Esophagus squamous epithelium (tissue), 5 donors: ENCODE measurements at regions not wholly inside any gene's neighbourhood (a gene's known extent, or its start where the extent isn't known, plus 50 kb on each side); places are given as distances from the start of the nearest gene placed in this dataset.

Experiments used
- DNase-seq: peaks from one replicate; lab custom pipeline; 2025; lab: John Stamatoyannopoulos, UW
- H3K27ac ChIP-seq, 4 donors: fragments of 200-600 bp; sonication (generic); one replicate each; pipeline ENCODE4 v1.5.1; 2016 to 2019; ENCODE audit warnings: mild to moderate bottlenecking in 1 of 4
- H3K27me3 ChIP-seq, 4 donors: fragments of 200-600 bp; sonication (generic); 1 replicate in 3 of 4; 2 replicates in 1 of 4; pipeline versions ENCODE4 v1.5.1 to v1.6.0; 2017 to 2021; ENCODE audit warnings: antibody characterized with exemption in 1 of 4
- H3K36me3 ChIP-seq, 3 donors: fragments of 200-600 bp; sonication (generic); one replicate each; pipeline ENCODE4 v1.5.1; 2016 to 2019
- H3K4me1 ChIP-seq, 3 donors: fragments of 200-600 bp; sonication (generic); one replicate each; pipeline ENCODE4 v1.5.1; 2017 to 2019
- H3K4me3 ChIP-seq, 4 donors: fragments of 200-600 bp; sonication (generic); 1 replicate in 3 of 4; 2 replicates in 1 of 4; pipeline ENCODE4 v1.5.1; 2016 to 2019; ENCODE audit warnings: mild to moderate bottlenecking in 2 of 4, moderate library complexity in 1 of 4
- H3K9me3 ChIP-seq, 3 donors: fragments of 200-600 bp; sonication (generic); one replicate each; pipeline ENCODE4 v1.5.1; 2016 to 2019
- CTCF ChIP-seq, 6 experiments: fragments of 450-650 bp in 4 of 6; fragments of 200-600 bp in 2 of 6; sonication (generic) in 2 of 6; IDR thresholded peaks; one replicate each; pipeline ENCODE4 v1.5.1; 2016 to 2019; ENCODE audit warnings: antibody characterized with exemption in 6 of 6, mild to moderate bottlenecking in 4 of 6, moderate library complexity in 4 of 6
- POLR2A ChIP-seq, 4 donors: fragments of 450-650 bp; IDR thresholded peaks; one replicate each; pipeline ENCODE4 v1.6.1; 2017; ENCODE audit warnings: antibody characterized with exemption in 4 of 4, mild to moderate bottlenecking in 4 of 4, moderate library complexity in 3 of 4
- WGBS, 2 donors: methylation state at CpG; one replicate each; pipeline ENCODE4 v1.1.5; 2018; 5-methylcytosine and 5-hydroxymethylcytosine counted together
- intact Hi-C: fragments of 100-400 bp; cut with DNase I; formaldehyde crosslinking; loops from one replicate; pipeline ENCODE4 v1.15.0; 2022
- small RNA-seq, 4 donors: library from RNA; depleted of rRNA; stranded (forward); fragments of <200 nt; gene quantifications; one replicate each; pipeline ENCODE3, GENCODE V24; 2016
- donor health status: DM: yes; HTN: yes; CAD: no.

GRCh38 chr12:75563351-75563750 lies 51.9 kb upstream of the KRR1 start:
- intact Hi-C loops: no loop called here

GRCh38 chr12:75561921-75562320 lies 50.5 kb upstream of the KRR1 start:
- peaks cover 0 to 13% (median 7%) of the 10 kb centered on the region in 3 donors for H3K4me1 ChIP-seq
- intact Hi-C loops: no loop called here
- H3K36me3 ChIP-seq: no peaks in the 10 kb centered on the region
- 75 to 77% methylated on average over 7 of the region's 7 CpGs for WGBS, 2 donors
- no peak overlapping the region for H3K27ac ChIP-seq
- no peak overlapping the region for H3K4me3 ChIP-seq
- DNase-seq: no peak
- TF ChIP-seq POLR2A (IDR thresholded peaks at IDR 0.05) (no peak), CTCF (IDR thresholded peaks at IDR 0.05) (no peak)
- no peaks in the 10 kb centered on the region for H3K9me3 ChIP-seq
- H3K27me3 ChIP-seq: no peaks in the 10 kb centered on the region

More at GRCh38 chr12:75563351-75563750, 51.9 kb upstream of the KRR1 start:
- Histone ChIP-seq H3K4me3 (no peak overlapping the region), H3K27me3 (no peaks in the 10 kb centered on the region), H3K4me1 (peaks cover 0 to 21% (median 7%) of the 10 kb centered on the region in 3 donors), H3K9me3 (no peaks in the 10 kb centered on the region), H3K36me3 (no peaks in the 10 kb centered on the region), H3K27ac (no peak overlapping the region)
- WGBS, 2 donors: 76 to 86% methylated on average over 2 of the region's 2 CpGs
- no peak for DNase-seq
- TF ChIP-seq POLR2A (IDR thresholded peaks at IDR 0.05) (no peak), CTCF (IDR thresholded peaks at IDR 0.05) (no peak)

Small RNAs in the stretch of these regions (small RNA-seq; reads per million reads assigned to genes)
- gene AC011611.1: 0 reads per million in 4 donors
- 0 reads per million in 4 donors for gene AC011611.6
- gene RF00156: 0 to 0.09 (median 0) reads per million in 4 donors
- gene RN7SL734P: 0 reads per million in 4 donors
